ENCODE measurements at regions not wholly inside any gene's neighbourhood (a gene's known extent, or its start where the extent isn't known, plus 50 kb on each side); places are given as distances from the start of the nearest gene placed in this dataset.

DNA sequence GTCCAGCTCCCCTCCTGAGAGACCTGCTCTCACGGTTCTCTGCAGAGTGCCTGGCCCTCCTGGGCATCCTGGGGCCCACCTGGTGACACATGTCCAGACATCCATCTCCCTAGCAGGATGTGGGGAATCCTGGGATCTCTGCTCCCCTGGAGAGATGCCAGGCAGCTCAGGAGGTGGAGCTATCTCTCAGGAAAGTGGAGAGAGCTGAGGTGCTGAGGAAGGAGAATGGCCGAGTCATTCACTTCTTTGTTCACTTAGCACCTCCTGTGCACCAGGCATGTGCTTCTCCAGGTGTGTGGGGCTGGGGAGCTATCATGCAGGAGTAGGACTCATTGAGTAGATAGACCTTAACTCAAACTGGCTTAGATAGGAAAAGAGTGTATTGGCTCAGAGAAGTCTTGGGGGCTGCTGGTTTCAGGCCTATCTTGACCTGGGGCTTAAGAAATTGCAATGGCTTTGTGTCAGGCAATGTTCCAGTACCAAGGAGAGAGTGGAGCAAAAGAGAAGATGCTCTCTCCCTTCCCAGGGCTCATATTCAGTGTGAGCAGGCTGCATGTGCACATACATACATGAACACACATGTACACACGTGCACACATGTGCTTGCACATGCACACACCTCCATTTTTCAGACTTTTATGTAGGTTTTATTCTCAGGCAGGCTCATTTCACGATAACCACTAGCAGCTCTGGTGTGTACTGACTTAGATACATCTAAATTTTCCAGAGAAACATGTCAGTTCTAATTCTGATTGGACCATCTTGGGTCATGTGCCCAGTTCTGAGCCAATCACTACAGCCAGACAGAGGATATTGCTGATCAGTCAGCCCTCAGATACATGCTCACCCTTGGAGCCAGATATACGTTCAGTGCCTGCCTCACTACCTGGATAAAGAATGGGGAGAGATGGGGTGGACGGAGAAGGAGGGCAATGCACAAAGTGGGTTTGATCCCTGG, 437.6 kb downstream of the PTPRU start:
- Histone ChIP-seq H3K4me1 (ENCODE audit: control insufficient read depth, insufficient read depth, low read length) (no peaks in the 10 kb centered on the region; the same call in none of the 2 replicates), H3K4me3 (no peak overlapping the region), H3K9me3 (replicated peaks; ENCODE audit: control insufficient read depth, insufficient read depth, low read length) (no peaks in the 10 kb centered on the region), H3K27me3 (replicated peaks in 1 of 2; ENCODE audit: control insufficient read depth in 2 of 2, insufficient read depth in 2 of 2, low read length in 1 of 2) (no peaks in the 10 kb centered on the region), H3K27ac (ENCODE audit: control insufficient read depth, insufficient read depth) (no peak overlapping the region), H3K4me2 (ENCODE audit: control insufficient read depth, insufficient read depth) (no peak overlapping the region), H2AFZ (ENCODE audit: control insufficient read depth, low read depth, low read length) (no peak overlapping the region), H4K20me1 (ENCODE audit: control insufficient read depth, insufficient read depth) (no peaks in the 10 kb centered on the region), H3K9ac (ENCODE audit: control insufficient read depth, insufficient read depth, low read length) (no peak overlapping the region), H3K36me3 (ENCODE audit: control insufficient read depth in 2 of 2, insufficient read depth in 2 of 2, low read length in 1 of 2) (no peaks in the 10 kb centered on the region), H3K79me2 (ENCODE audit: control insufficient read depth, insufficient read depth, low read length) (no peaks in the 10 kb centered on the region)
- 0% methylated on average over 6 of the region's 6 CpGs for WGBS (ENCODE audit: insufficient coverage, insufficient replicate concordance, low lambda C conversion rate, missing lambda C conversion rate)
- in situ Hi-C loops (cut with MboI) (no loop called here), intact Hi-C loops (cut with micrococcal nuclease; ENCODE audit: unreplicated experiment) (no loop called here)
- FAIRE-seq (no peak), ATAC-seq (no peak), DNase-seq (ENCODE audit: low read depth, low spot score) (no peak)
- ChIA-PET SMC1A (ENCODE audit: uncharacterized antibody, unreplicated experiment) (no interaction called here), RAD21 (ENCODE audit: unreplicated experiment) (no interaction called here), POLR2A (no interaction called here), CTCF (interaction anchor here (1.0 kb wide), 1 partner anchor 12 kb away, joined by 3 read pairs; no protein-coding TSS in a partner anchor)
- TF ChIP-seq TAF1 (IDR thresholded peaks at IDR 0.05; ENCODE audit: borderline replicate concordance, low read depth, low read length) (no peak), NFYB (IDR thresholded peaks at IDR 0.05; ENCODE audit: insufficient read depth, low read depth, low read length) (peak; percentile 56), IRF4 (IDR thresholded peaks at IDR 0.05; ENCODE audit: low read depth, low read length) (no peak), ASH2L (IDR thresholded peaks at IDR 0.05; ENCODE audit: borderline replicate concordance, low read depth) (no peak), RBBP5 (conservative IDR thresholded peaks at IDR 0.05) (no peak)
- TF ChIP-seq, protein P1, sequence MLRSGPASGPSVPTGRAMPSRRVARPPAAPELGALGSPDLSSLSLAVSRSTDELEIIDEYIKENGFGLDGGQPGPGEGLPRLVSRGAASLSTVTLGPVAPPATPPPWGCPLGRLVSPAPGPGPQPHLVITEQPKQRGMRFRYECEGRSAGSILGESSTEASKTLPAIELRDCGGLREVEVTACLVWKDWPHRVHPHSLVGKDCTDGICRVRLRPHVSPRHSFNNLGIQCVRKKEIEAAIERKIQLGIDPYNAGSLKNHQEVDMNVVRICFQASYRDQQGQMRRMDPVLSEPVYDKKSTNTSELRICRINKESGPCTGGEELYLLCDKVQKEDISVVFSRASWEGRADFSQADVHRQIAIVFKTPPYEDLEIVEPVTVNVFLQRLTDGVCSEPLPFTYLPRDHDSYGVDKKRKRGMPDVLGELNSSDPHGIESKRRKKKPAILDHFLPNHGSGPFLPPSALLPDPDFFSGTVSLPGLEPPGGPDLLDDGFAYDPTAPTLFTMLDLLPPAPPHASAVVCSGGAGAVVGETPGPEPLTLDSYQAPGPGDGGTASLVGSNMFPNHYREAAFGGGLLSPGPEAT (IDR thresholded peaks at IDR 0.05; ENCODE audit: low read depth) = no peak
- TF ChIP-seq, protein P2, sequence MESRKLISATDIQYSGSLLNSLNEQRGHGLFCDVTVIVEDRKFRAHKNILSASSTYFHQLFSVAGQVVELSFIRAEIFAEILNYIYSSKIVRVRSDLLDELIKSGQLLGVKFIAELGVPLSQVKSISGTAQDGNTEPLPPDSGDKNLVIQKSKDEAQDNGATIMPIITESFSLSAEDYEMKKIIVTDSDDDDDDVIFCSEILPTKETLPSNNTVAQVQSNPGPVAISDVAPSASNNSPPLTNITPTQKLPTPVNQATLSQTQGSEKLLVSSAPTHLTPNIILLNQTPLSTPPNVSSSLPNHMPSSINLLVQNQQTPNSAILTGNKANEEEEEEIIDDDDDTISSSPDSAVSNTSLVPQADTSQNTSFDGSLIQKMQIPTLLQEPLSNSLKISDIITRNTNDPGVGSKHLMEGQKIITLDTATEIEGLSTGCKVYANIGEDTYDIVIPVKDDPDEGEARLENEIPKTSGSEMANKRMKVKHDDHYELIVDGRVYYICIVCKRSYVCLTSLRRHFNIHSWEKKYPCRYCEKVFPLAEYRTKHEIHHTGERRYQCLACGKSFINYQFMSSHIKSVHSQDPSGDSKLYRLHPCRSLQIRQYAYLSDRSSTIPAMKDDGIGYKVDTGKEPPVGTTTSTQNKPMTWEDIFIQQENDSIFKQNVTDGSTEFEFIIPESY (IDR thresholded peaks at IDR 0.05) = no peak
- no TSS peak for BruUV-seq (replicated peaks)
